Stimulated activated memory B cell treated with anti-CD40 and anti-IgM and Interleukin-4, amounts not matched to agents 10 μg/mL and 1 μg/mL and 100 μg/mL, for 72 hours (primary cell): ENCODE measurements at regions not wholly inside any gene's neighbourhood (a gene's known extent, or its start where the extent isn't known, plus 50 kb on each side); places are given as distances from the start of the nearest gene placed in this dataset.
"Not testable (repeated sequence)": the region's sequence is repeated elsewhere in the genome, so short reads cannot be mapped to it uniquely, and the experiment has no call there.

Experiments used
- ATAC-seq: fragments of 150-1000 bp; cut with Tn5 transposase; 2 replicates; pipeline ENCODE4 v1.10.0; 2021
- H3K27ac Mint-ChIP-seq: one replicate; pipeline ENCODE4 v1.8.0; 2022; ENCODE audit warnings: mild to moderate bottlenecking, mixed read lengths
- H3K27me3 Mint-ChIP-seq: one replicate; pipeline ENCODE4 v1.8.0; 2022; ENCODE audit warnings: mixed read lengths
- H3K36me3 Mint-ChIP-seq: one replicate; pipeline ENCODE4 v1.8.0; 2022; ENCODE audit warnings: mixed read lengths
- H3K4me1 Mint-ChIP-seq: one replicate; pipeline ENCODE4 v1.8.0; 2022; ENCODE audit warnings: mixed read lengths
- H3K4me3 Mint-ChIP-seq: one replicate; pipeline ENCODE4 v1.8.0; 2022; ENCODE audit warnings: mild to moderate bottlenecking, moderate library complexity, mixed read lengths
- H3K9me3 Mint-ChIP-seq: one replicate; pipeline ENCODE4 v1.8.0; 2022; ENCODE audit warnings: mixed read lengths

GRCh38 chr15:32342772-32343199 is 60.3 kb downstream of the GOLGA8K start:
- not testable (repeated sequence) for H3K9me3 Mint-ChIP-seq, H3K27me3 Mint-ChIP-seq, H3K4me3 Mint-ChIP-seq, H3K27ac Mint-ChIP-seq, H3K4me1 Mint-ChIP-seq, H3K36me3 Mint-ChIP-seq, ATAC-seq

GRCh38 chr15:32342268-32342667 is 60.8 kb downstream of the GOLGA8K start:
- not testable (repeated sequence) for H3K9me3 Mint-ChIP-seq, H3K27me3 Mint-ChIP-seq, H3K4me3 Mint-ChIP-seq, H3K36me3 Mint-ChIP-seq, H3K27ac Mint-ChIP-seq, H3K4me1 Mint-ChIP-seq
- peak; percentile 48 for ATAC-seq

GRCh38 chr15:32341530-32341929 is 61.6 kb downstream of the GOLGA8K start:
- not testable (repeated sequence) for H3K4me3 Mint-ChIP-seq, H3K4me1 Mint-ChIP-seq, H3K27me3 Mint-ChIP-seq, H3K9me3 Mint-ChIP-seq, H3K36me3 Mint-ChIP-seq, H3K27ac Mint-ChIP-seq, ATAC-seq

- H3K27ac Mint-ChIP-seq, H3K27me3 Mint-ChIP-seq, ATAC-seq, H3K4me3 Mint-ChIP-seq, H3K9me3 Mint-ChIP-seq, H3K4me1 Mint-ChIP-seq, H3K36me3 Mint-ChIP-seq: not testable (repeated sequence)
These were observed 66.3 kb downstream of the GOLGA8K start for GRCh38 chr15:32336804-32337203.

- not testable (repeated sequence) for H3K27ac Mint-ChIP-seq, H3K36me3 Mint-ChIP-seq, H3K27me3 Mint-ChIP-seq, H3K9me3 Mint-ChIP-seq, H3K4me1 Mint-ChIP-seq, H3K4me3 Mint-ChIP-seq
- ATAC-seq, result peak; percentile 10
These were observed 79.7 kb downstream of the GOLGA8K start for GRCh38 chr15:32323353-32323752.

GRCh38 chr15:32319247-32319646 is 83.8 kb downstream of the GOLGA8K start:
- not testable (repeated sequence) for H3K4me1 Mint-ChIP-seq, H3K4me3 Mint-ChIP-seq, H3K27ac Mint-ChIP-seq, ATAC-seq, H3K36me3 Mint-ChIP-seq, H3K9me3 Mint-ChIP-seq, H3K27me3 Mint-ChIP-seq

- H3K27me3 Mint-ChIP-seq, ATAC-seq, H3K36me3 Mint-ChIP-seq, H3K4me1 Mint-ChIP-seq, H3K4me3 Mint-ChIP-seq, H3K27ac Mint-ChIP-seq, H3K9me3 Mint-ChIP-seq: not testable (repeated sequence)
These were observed 86.6 kb downstream of the GOLGA8K start for GRCh38 chr15:32316482-32316881.

- not testable (repeated sequence) for ATAC-seq, H3K27me3 Mint-ChIP-seq, H3K4me1 Mint-ChIP-seq, H3K36me3 Mint-ChIP-seq, H3K4me3 Mint-ChIP-seq, H3K27ac Mint-ChIP-seq, H3K9me3 Mint-ChIP-seq
These were observed 87.8 kb downstream of the GOLGA8K start for GRCh38 chr15:32315079-32315939.

GRCh38 chr15:32313446-32314209 is 89.5 kb downstream of the GOLGA8K start:
- H3K4me1 Mint-ChIP-seq, H3K27me3 Mint-ChIP-seq, H3K36me3 Mint-ChIP-seq, H3K4me3 Mint-ChIP-seq, H3K27ac Mint-ChIP-seq, ATAC-seq, H3K9me3 Mint-ChIP-seq: not testable (repeated sequence)

- not testable (repeated sequence) for H3K27ac Mint-ChIP-seq, H3K27me3 Mint-ChIP-seq, H3K4me1 Mint-ChIP-seq, H3K9me3 Mint-ChIP-seq, H3K36me3 Mint-ChIP-seq, H3K4me3 Mint-ChIP-seq
- peak; percentile 32 for ATAC-seq
These were observed 90.4 kb downstream of the GOLGA8K start for GRCh38 chr15:32312721-32313120.

GRCh38 chr15:32307592-32307991 is 95.5 kb downstream of the GOLGA8K start:
- not testable (repeated sequence) for H3K36me3 Mint-ChIP-seq, H3K4me3 Mint-ChIP-seq, H3K27ac Mint-ChIP-seq, ATAC-seq, H3K9me3 Mint-ChIP-seq, H3K4me1 Mint-ChIP-seq, H3K27me3 Mint-ChIP-seq

GRCh38 chr15:32276200-32276830 is 126.8 kb downstream of the GOLGA8K start:
- not testable (repeated sequence) for H3K4me3 Mint-ChIP-seq, H3K9me3 Mint-ChIP-seq, H3K4me1 Mint-ChIP-seq, H3K36me3 Mint-ChIP-seq, H3K27me3 Mint-ChIP-seq, H3K27ac Mint-ChIP-seq
- peak; percentile 77 for ATAC-seq

GRCh38 chr15:32253958-32254357 is 149.1 kb downstream of the GOLGA8K start:
- H3K36me3 Mint-ChIP-seq, H3K9me3 Mint-ChIP-seq, H3K27me3 Mint-ChIP-seq, H3K4me1 Mint-ChIP-seq, H3K27ac Mint-ChIP-seq, ATAC-seq, H3K4me3 Mint-ChIP-seq: not testable (repeated sequence)

GRCh38 chr15:32249207-32249606 is 153.9 kb downstream of the GOLGA8K start:
- not testable (repeated sequence) for H3K27me3 Mint-ChIP-seq, H3K27ac Mint-ChIP-seq, ATAC-seq, H3K4me3 Mint-ChIP-seq, H3K36me3 Mint-ChIP-seq, H3K9me3 Mint-ChIP-seq, H3K4me1 Mint-ChIP-seq

GRCh38 chr15:32243727-32244126 is 159.4 kb downstream of the GOLGA8K start:
- H3K36me3 Mint-ChIP-seq, ATAC-seq, H3K9me3 Mint-ChIP-seq, H3K4me3 Mint-ChIP-seq, H3K27ac Mint-ChIP-seq, H3K4me1 Mint-ChIP-seq, H3K27me3 Mint-ChIP-seq: not testable (repeated sequence)
